HPDE6-E6E7 (cell line): ENCODE measurements at regions not wholly inside any gene's neighbourhood (a gene's known extent, or its start where the extent isn't known, plus 50 kb on each side); places are given as distances from the start of the nearest gene placed in this dataset.

Experiments used
- DNase-seq: peaks from one replicate; pipeline ENCODE4 v3.0.0; 2011; ENCODE audit warnings: missing footprints; ENCODE audit errors: extremely low spot score

DNA sequence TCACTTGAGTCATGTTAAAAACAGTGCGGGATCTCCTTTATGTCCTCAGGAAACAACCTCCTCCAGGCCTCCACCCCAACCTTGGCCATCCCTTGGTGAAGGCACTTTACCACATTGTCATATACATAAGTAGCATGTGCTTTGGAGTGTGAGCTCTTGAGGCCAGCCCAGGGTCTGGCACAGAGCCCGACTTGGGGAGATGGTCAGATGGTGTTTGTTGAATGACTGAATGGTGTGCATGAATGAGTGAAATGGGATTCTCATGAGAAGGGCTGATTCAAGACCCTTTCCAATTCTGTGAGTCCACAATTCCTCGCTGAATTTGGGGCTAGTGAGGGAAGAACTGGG, 52.9 kb upstream of the DLK1 start:
- no peak for DNase-seq

DNA sequence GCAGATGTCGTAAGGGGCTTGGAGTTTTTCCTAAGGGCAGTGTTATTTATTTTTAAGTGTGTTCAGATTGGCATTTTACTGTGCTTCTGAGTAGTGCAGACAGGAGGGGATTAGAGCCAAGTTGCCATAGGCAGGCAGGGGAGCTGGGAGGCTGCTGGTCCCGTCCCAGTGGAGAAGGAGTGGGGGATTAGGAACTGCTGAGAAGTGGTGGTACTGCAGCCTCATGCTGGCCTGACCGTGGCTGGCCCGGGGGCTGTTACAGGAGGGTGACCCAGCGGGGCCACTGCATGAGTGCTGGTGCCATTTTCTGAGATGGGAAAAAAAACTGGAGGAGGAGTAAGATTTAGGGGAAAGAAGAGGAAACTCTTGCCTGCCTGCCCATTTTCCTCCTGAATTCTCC, 52.3 kb upstream of the DLK1 start:
- no peak for DNase-seq

DNA sequence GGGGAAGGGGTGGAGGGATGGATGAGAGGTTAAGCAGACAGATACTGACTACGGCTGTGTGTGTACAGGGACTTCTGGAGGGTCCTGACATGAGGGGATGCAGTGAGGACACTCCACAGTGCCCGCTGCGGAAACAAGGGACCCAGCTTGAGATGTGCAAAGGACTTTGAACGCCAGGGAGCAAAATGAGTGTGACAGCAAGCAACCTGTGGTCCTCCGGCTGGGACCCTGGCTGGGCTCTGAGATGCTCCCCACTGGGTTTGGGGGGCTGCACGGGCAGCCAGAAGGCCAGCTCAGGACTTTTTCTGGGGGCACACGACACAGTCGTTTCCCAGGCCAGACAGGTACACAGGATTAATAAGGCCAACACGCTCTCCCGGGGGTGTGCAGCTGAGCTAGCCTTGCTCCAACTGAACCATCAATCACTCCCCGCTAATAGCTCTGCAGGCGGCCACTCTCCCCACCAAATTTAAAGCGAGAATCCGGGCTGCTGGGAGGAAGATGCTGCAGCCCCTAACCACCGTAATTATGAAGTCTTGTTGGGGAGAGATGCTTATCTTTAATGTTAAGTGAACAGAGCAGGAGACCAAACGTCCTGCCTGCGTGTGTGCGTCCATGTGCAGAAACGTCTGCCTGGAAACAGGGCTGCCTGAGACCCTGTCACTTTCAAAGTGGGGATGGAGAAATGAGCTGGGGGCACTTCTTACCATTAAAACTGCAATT, 51.6 kb upstream of the DLK1 start:
- no peak for DNase-seq

DNA sequence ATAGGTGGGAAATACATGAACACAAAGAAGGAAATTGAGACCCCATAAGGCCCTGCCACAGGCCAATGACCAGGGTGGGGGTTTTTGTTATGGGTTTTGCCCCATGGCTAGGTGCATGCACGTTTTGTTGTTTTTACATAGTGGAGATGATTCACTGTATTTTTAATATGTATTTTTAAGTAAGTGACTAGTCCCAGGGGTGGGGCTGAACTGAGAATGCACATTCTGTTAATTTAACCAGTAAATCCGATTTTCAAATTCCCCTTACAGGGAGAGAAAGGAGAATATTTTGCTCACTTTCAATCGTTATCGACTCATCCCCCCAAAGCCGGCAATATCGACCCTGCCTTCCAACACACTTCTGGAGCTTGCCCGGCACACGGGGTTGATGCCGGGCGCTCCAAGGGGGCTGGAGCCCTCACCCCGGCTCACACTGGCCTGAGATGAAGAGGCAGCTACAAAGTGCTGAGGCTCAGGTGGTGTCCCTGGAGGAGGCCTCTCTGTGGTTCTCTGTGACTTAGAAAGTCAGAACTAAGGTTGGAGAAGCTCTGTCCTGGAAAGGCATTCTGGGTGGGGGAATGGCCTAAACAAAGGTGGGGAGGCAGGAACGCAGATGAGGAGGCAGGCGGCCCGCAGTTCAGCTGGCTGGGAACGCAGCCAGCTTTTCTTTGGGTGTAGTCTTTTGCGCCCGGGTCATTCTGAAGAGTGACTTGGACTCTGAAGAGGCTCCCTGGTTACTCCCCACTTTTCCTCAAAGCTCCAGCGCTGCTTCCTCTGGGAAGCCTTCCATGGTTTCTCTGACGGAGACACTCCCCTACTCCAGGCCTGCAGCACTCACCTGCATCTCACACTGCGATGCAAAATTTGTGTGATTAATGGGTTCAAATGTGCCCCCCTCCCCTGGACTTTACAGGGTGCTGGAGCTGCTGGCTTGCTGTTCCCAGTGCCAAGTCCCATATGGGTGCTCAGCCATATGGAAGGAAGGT, 50.7 kb upstream of the DLK1 start:
- DNase-seq: no peak
